ENCODE measurements at regions not wholly inside any gene's neighbourhood (a gene's known extent, or its start where the extent isn't known, plus 50 kb on each side); places are given as distances from the start of the nearest gene placed in this dataset.
A peak's percentile ranks its signal among the peaks of the same experiment; 100 is the strongest.
"Not testable (repeated sequence)": the region's sequence is repeated elsewhere in the genome, so short reads cannot be mapped to it uniquely, and the experiment has no call there.

GRCh38 chr11:87809256-87809655, 366.0 kb downstream of the RAB38 start:
- DNase-seq, result no peak
- TF ChIP-seq GATA1 (IDR thresholded peaks at IDR 0.05; ENCODE audit: low read depth, low read length) (no peak), POLR2A (IDR thresholded peaks at IDR 0.05; ENCODE audit: low read length) (no peak)

- no peak for DNase-seq
- TF ChIP-seq POLR2A (IDR thresholded peaks at IDR 0.05; ENCODE audit: low read length) (no peak), GATA1 (IDR thresholded peaks at IDR 0.05; ENCODE audit: low read depth, low read length) (no peak)
These were observed 371.1 kb downstream of the RAB38 start for GRCh38 chr11:87804176-87804575.

GRCh38 chr11:87803748-87804147, 371.5 kb downstream of the RAB38 start:
- TF ChIP-seq GATA1 (IDR thresholded peaks at IDR 0.05; ENCODE audit: low read depth, low read length), result no peak
- no peak for TF ChIP-seq POLR2A (IDR thresholded peaks at IDR 0.05; ENCODE audit: low read length)
- DNase-seq, result no peak

- not testable (repeated sequence) for DNase-seq
These were observed 390.4 kb downstream of the RAB38 start for GRCh38 chr11:87784862-87785261.

DNA sequence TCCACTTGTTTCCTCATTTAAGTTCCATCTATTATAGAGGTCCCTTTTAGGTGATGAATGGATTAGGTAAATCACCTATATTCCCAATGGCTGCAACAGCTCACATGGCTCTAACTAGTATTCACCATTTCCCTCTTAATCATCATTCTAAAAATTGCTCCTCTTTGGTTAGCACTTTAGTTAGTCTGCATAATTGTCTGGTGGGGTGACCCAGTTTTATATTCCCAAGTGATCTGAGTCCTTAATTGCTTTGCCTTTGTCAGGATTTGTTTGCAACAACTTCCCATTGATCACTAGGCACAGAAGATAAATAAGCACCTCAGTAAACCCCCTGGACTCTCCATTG, 395.2 kb downstream of the RAB38 start:
- TF ChIP-seq POLR2A (IDR thresholded peaks at IDR 0.05; ENCODE audit: low read length) (no peak), GATA1 (IDR thresholded peaks at IDR 0.05; ENCODE audit: low read depth, low read length) (no peak)
- no peak for DNase-seq

DNA sequence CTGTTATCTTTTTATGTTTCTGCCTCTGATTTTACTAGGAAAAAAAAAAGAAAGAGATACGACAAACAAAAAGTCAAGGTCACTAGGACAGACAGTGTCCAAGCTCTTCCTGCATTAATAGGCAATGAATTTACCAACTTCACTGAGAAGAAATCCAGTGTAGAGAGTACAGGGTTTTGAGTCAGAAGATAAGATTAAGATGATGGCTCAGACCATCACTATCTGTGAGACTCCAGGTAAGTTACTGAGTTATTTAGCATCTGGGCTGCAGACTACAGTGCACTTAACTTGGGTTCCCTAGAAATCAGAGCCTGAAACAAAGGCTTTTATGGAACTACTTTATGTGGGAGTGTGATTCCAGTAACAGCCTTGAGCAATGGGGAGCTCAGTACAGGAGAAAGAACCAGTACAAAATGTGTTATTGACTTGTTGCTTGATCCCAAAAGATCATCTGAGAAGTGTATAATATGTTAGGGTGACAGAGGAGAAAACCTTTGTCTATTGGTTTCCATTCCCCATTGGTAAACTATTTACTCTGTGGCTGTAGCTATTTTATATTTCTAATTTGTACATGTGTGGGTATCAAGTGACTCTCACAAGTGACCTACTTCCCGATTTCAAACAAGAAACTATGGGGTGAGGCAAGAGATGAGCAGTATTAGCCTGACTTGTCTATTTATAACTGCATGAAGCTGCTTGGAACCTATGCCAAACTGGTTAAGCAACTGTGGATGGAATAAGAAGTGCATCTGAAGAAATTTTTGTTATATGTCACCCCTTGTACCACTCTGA, 395.8 kb downstream of the RAB38 start:
- no peak for DNase-seq
- TF ChIP-seq GATA1 (IDR thresholded peaks at IDR 0.05; ENCODE audit: low read depth, low read length), result no peak
- no peak for TF ChIP-seq POLR2A (IDR thresholded peaks at IDR 0.05; ENCODE audit: low read length)

- DNase-seq, result no peak
- TF ChIP-seq POLR2A (IDR thresholded peaks at IDR 0.05; ENCODE audit: low read length) (no peak), GATA1 (IDR thresholded peaks at IDR 0.05; ENCODE audit: low read depth, low read length) (no peak)
These were observed 396.9 kb downstream of the RAB38 start for GRCh38 chr11:87778357-87778756.

- peak; percentile 13 to 68 for DNase-seq
- TF ChIP-seq POLR2A (IDR thresholded peaks at IDR 0.05; ENCODE audit: low read length), result no peak
- TF ChIP-seq GATA1 (IDR thresholded peaks at IDR 0.05; ENCODE audit: low read depth, low read length), result no peak
These were observed 400.2 kb downstream of the RAB38 start for GRCh38 chr11:87775036-87775435.

GRCh38 chr11:87769661-87770060, 405.6 kb downstream of the RAB38 start:
- no peak for DNase-seq
- TF ChIP-seq GATA1 (IDR thresholded peaks at IDR 0.05; ENCODE audit: low read depth, low read length) (no peak), POLR2A (IDR thresholded peaks at IDR 0.05; ENCODE audit: low read length) (no peak)

DNA sequence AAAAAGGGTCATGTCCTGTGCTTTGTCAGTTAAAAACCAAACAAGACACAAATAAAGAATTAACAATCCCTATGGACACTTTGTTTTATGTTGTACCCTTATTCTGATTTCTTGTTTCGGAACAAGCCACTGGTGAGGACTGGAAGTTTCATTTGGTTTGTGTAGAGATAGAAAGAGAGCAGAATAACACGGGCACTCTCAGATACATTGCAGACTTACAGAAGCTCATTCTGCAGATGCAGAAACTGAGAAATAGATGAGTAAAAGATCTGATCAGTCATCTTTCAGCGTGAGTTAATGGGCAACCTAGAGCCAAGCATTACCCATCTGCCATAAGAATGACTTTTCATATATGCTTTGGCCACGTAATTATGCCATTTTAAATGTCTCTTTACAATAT, 407.6 kb downstream of the RAB38 start:
- TF ChIP-seq POLR2A (IDR thresholded peaks at IDR 0.05; ENCODE audit: low read length) (no peak), GATA1 (IDR thresholded peaks at IDR 0.05; ENCODE audit: low read depth, low read length) (no peak)
- DNase-seq, result no peak

- DNase-seq, result not testable (repeated sequence)
These were observed 411.2 kb downstream of the RAB38 start for GRCh38 chr11:87764075-87764474.

DNA sequence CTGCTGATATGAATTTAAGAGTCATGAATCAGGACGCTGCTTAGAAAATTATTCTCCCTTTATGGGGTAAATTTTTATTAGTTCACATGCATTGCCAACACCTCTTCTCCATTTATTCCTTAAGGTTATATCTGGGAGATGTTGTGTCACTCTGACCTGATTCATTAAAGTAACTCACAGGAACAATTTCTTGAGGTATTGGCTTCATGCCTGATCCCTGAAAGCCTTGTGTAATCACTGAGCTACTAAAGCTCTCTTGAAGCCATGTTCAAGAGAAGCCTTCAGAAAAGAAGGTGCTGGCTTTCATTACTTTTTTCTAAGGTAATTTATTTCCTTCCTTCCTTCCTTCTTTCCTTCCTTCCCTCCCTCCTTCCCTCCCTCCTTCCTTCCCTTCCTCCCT, 420.6 kb downstream of the RAB38 start:
- no peak for TF ChIP-seq POLR2A (IDR thresholded peaks at IDR 0.05; ENCODE audit: low read length)
- no peak for TF ChIP-seq GATA1 (IDR thresholded peaks at IDR 0.05; ENCODE audit: low read depth, low read length)
- no peak for DNase-seq

- no peak for DNase-seq
- no peak for TF ChIP-seq GATA1 (IDR thresholded peaks at IDR 0.05; ENCODE audit: low read depth, low read length)
- no peak for TF ChIP-seq POLR2A (IDR thresholded peaks at IDR 0.05; ENCODE audit: low read length)
These were observed 422.1 kb downstream of the RAB38 start for GRCh38 chr11:87753143-87753542.

- DNase-seq, result peak; percentile 7 to 17
- TF ChIP-seq GATA1 (IDR thresholded peaks at IDR 0.05; ENCODE audit: low read depth, low read length), result no peak
These were observed 432.2 kb downstream of the RAB38 start for GRCh38 chr11:87743007-87743406.

DNA sequence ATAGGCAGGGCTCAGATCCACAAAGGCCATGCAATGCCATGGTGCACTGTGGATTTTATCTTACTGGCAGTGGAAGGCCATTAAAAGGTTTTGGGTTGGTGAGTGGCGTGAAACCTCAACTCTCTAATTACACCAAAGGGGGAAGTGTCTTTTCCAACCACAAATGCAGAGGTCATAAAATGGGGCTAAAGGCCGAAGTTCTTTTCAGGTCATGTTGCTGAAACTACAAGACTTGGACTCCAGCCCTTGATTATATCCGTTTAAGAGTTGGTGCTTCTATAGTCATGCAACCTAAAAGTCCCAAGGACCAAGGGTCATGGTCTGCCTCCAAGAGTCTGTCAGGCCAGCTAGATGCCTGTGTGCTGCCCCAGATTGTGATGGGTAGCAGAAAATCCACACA, 434.3 kb downstream of the RAB38 start:
- no peak for DNase-seq
- no peak for TF ChIP-seq GATA1 (IDR thresholded peaks at IDR 0.05; ENCODE audit: low read depth, low read length)

DNA sequence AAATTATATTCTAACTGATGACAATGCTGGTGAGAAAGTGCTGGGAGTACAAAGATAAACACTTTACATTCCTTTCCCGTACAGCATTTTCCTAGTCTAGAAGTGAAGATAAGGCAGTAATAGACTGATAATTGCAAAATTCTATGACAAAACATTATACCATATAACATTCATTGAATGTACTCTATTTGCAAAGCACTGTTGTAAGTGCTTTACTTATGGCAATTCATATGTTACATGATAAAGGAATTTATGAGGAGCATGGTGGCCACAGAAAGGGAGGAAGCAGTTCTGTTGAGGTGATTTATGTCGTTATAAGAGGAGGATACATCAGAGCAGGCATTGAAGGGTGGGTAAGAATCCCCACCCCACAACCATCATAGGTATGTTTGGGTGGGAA, 434.8 kb downstream of the RAB38 start:
- no peak for DNase-seq
- TF ChIP-seq GATA1 (IDR thresholded peaks at IDR 0.05; ENCODE audit: low read depth, low read length) (no peak), POLR2A (IDR thresholded peaks at IDR 0.05; ENCODE audit: low read length) (no peak)

All from erythroblast (primary cell).